ENCODE measurements at regions not wholly inside any gene's neighbourhood (a gene's known extent, or its start where the extent isn't known, plus 50 kb on each side); places are given as distances from the start of the nearest gene placed in this dataset.
"Not testable (repeated sequence)": the region's sequence is repeated elsewhere in the genome, so short reads cannot be mapped to it uniquely, and the experiment has no call there.

GRCh38 chr1:65020774-65021173 lies 54.4 kb upstream of the JAK1 start:
- no peaks in the 10 kb centered on the region for H3K36me3 Mint-ChIP-seq (ENCODE audit: low read depth)
- no peaks in the 10 kb centered on the region for H3K4me1 Mint-ChIP-seq
- H3K4me3 Mint-ChIP-seq: no peak overlapping the region
- no peaks in the 10 kb centered on the region for H3K27me3 Mint-ChIP-seq
- ATAC-seq (no peak), DNase-seq (no peak)
- H3K27ac Mint-ChIP-seq: no peak overlapping the region
- no peaks in the 10 kb centered on the region for H3K9me3 Mint-ChIP-seq

- Mint-ChIP-seq H3K36me3 (ENCODE audit: low read depth) (no peaks in the 10 kb centered on the region), H3K27ac (no peak overlapping the region), H3K27me3 (no peaks in the 10 kb centered on the region), H3K9me3 (no peaks in the 10 kb centered on the region), H3K4me3 (no peak overlapping the region), H3K4me1 (no peaks in the 10 kb centered on the region)
- no peak for DNase-seq
- no peak for ATAC-seq
These were observed 55.4 kb upstream of the JAK1 start for GRCh38 chr1:65021795-65022194.

GRCh38 chr1:65022216-65022615 lies 55.9 kb upstream of the JAK1 start:
- H3K36me3 Mint-ChIP-seq (ENCODE audit: low read depth): no peaks in the 10 kb centered on the region
- no peaks in the 10 kb centered on the region for H3K27me3 Mint-ChIP-seq
- no peaks in the 10 kb centered on the region for H3K4me1 Mint-ChIP-seq
- DNase-seq: no peak
- no peaks in the 10 kb centered on the region for H3K9me3 Mint-ChIP-seq
- no peak for ATAC-seq
- no peak overlapping the region for H3K4me3 Mint-ChIP-seq
- H3K27ac Mint-ChIP-seq: no peak overlapping the region

- Mint-ChIP-seq H3K36me3 (ENCODE audit: low read depth) (no peaks in the 10 kb centered on the region), H3K9me3 (peaks cover 5% of the 10 kb centered on the region)
- no peak for DNase-seq
These were observed 59.4 kb upstream of the JAK1 start for GRCh38 chr1:65025794-65026193.

GRCh38 chr1:65026235-65026634 lies 59.9 kb upstream of the JAK1 start:
- Mint-ChIP-seq H3K36me3 (ENCODE audit: low read depth) (no peaks in the 10 kb centered on the region), H3K4me1 (peaks cover 5% of the 10 kb centered on the region), H3K27ac (no peak overlapping the region), H3K4me3 (no peak overlapping the region), H3K27me3 (no peaks in the 10 kb centered on the region), H3K9me3 (peaks cover 5% of the 10 kb centered on the region)
- DNase-seq (no peak), ATAC-seq (no peak)

More at GRCh38 chr1:65025794-65026193, 59.4 kb upstream of the JAK1 start:
- Mint-ChIP-seq H3K27me3 (no peaks in the 10 kb centered on the region), H3K27ac (no peak overlapping the region), H3K4me3 (no peak overlapping the region), H3K4me1 (peaks cover 5% of the 10 kb centered on the region)
- no peak for ATAC-seq

GRCh38 chr1:65027666-65028358 lies 61.5 kb upstream of the JAK1 start:
- no peak for DNase-seq
- H3K4me3 Mint-ChIP-seq: no peak overlapping the region
- H3K9me3 Mint-ChIP-seq: peaks cover 5% of the 10 kb centered on the region
- peaks cover 5% of the 10 kb centered on the region for H3K4me1 Mint-ChIP-seq
- ATAC-seq: no peak
- H3K27ac Mint-ChIP-seq: no peak overlapping the region
- no peaks in the 10 kb centered on the region for H3K27me3 Mint-ChIP-seq
- no peaks in the 10 kb centered on the region for H3K36me3 Mint-ChIP-seq (ENCODE audit: low read depth)

GRCh38 chr1:65029434-65029833 lies 63.1 kb upstream of the JAK1 start:
- DNase-seq; H3K9me3 Mint-ChIP-seq; H3K27me3 Mint-ChIP-seq; ATAC-seq; H3K4me1 Mint-ChIP-seq; H3K36me3 Mint-ChIP-seq (ENCODE audit: low read depth); H3K27ac Mint-ChIP-seq; H3K4me3 Mint-ChIP-seq: not testable (repeated sequence)

- H3K9me3 Mint-ChIP-seq; H3K4me3 Mint-ChIP-seq; DNase-seq; H3K27ac Mint-ChIP-seq; H3K4me1 Mint-ChIP-seq; H3K27me3 Mint-ChIP-seq; ATAC-seq; H3K36me3 Mint-ChIP-seq (ENCODE audit: low read depth): not testable (repeated sequence)
These were observed 68.5 kb upstream of the JAK1 start for GRCh38 chr1:65034879-65035278.

- Mint-ChIP-seq H3K36me3 (ENCODE audit: low read depth) (no peaks in the 10 kb centered on the region), H3K4me1 (peaks cover 10% of the 10 kb centered on the region), H3K27me3 (no peaks in the 10 kb centered on the region), H3K27ac (no peak overlapping the region), H3K4me3 (no peak overlapping the region), H3K9me3 (no peaks in the 10 kb centered on the region)
- no peak for ATAC-seq
- DNase-seq: no peak
These were observed 70.3 kb upstream of the JAK1 start for GRCh38 chr1:65036570-65037051.

GRCh38 chr1:65039066-65039465 lies 72.7 kb upstream of the JAK1 start:
- Mint-ChIP-seq H3K27me3 (no peaks in the 10 kb centered on the region), H3K4me1 (peaks cover 13% of the 10 kb centered on the region), H3K27ac (no peak overlapping the region), H3K4me3 (no peak overlapping the region), H3K36me3 (ENCODE audit: low read depth) (no peaks in the 10 kb centered on the region), H3K9me3 (no peaks in the 10 kb centered on the region)
- DNase-seq: no peak
- no peak for ATAC-seq

GRCh38 chr1:65039508-65039907 lies 73.2 kb upstream of the JAK1 start:
- no peaks in the 10 kb centered on the region for H3K36me3 Mint-ChIP-seq (ENCODE audit: low read depth)
- no peak overlapping the region for H3K27ac Mint-ChIP-seq
- H3K4me1 Mint-ChIP-seq: peaks cover 13% of the 10 kb centered on the region
- H3K27me3 Mint-ChIP-seq: no peaks in the 10 kb centered on the region
- H3K4me3 Mint-ChIP-seq: no peak overlapping the region
- no peaks in the 10 kb centered on the region for H3K9me3 Mint-ChIP-seq
- ATAC-seq: no peak
- no peak for DNase-seq

GRCh38 chr1:65042467-65042866 lies 76.1 kb upstream of the JAK1 start:
- Mint-ChIP-seq H3K27ac (no peak overlapping the region), H3K4me3 (no peak overlapping the region), H3K9me3 (no peaks in the 10 kb centered on the region), H3K36me3 (ENCODE audit: low read depth) (no peaks in the 10 kb centered on the region), H3K27me3 (no peaks in the 10 kb centered on the region), H3K4me1 (peaks cover 19% of the 10 kb centered on the region)
- ATAC-seq (no peak), DNase-seq (no peak)

GRCh38 chr1:65044411-65044810 lies 78.1 kb upstream of the JAK1 start:
- Mint-ChIP-seq H3K27ac (no peak overlapping the region), H3K4me3 (no peak overlapping the region), H3K27me3 (no peaks in the 10 kb centered on the region), H3K4me1 (peaks cover 22% of the 10 kb centered on the region), H3K36me3 (ENCODE audit: low read depth) (no peaks in the 10 kb centered on the region), H3K9me3 (no peaks in the 10 kb centered on the region)
- DNase-seq: no peak
- no peak for ATAC-seq

- no peak overlapping the region for H3K4me3 Mint-ChIP-seq
- no peaks in the 10 kb centered on the region for H3K36me3 Mint-ChIP-seq (ENCODE audit: low read depth)
- DNase-seq (no peak), ATAC-seq (no peak)
- H3K9me3 Mint-ChIP-seq: no peaks in the 10 kb centered on the region
- no peak overlapping the region for H3K27ac Mint-ChIP-seq
- H3K4me1 Mint-ChIP-seq: peaks cover 30% of the 10 kb centered on the region
- H3K27me3 Mint-ChIP-seq: no peaks in the 10 kb centered on the region
These were observed 78.9 kb upstream of the JAK1 start for GRCh38 chr1:65045022-65045817.

GRCh38 chr1:65048335-65048734 lies 82.0 kb upstream of the JAK1 start:
- no peak overlapping the region for H3K4me3 Mint-ChIP-seq
- no peaks in the 10 kb centered on the region for H3K9me3 Mint-ChIP-seq
- DNase-seq (no peak), ATAC-seq (no peak)
- H3K36me3 Mint-ChIP-seq (ENCODE audit: low read depth): no peaks in the 10 kb centered on the region
- no peak overlapping the region for H3K27ac Mint-ChIP-seq
- H3K27me3 Mint-ChIP-seq: no peaks in the 10 kb centered on the region
- peaks cover 32% of the 10 kb centered on the region for H3K4me1 Mint-ChIP-seq

Measured in activated naive CD8-positive, alpha-beta T cell treated with anti-CD3 and anti-CD28 coated beads, Interleukin-2, amount 50 U/mL, for 24 hours (primary cell).